ENCODE measurements at regions not wholly inside any gene's neighbourhood (a gene's known extent, or its start where the extent isn't known, plus 50 kb on each side); places are given as distances from the start of the nearest gene placed in this dataset.

DNA sequence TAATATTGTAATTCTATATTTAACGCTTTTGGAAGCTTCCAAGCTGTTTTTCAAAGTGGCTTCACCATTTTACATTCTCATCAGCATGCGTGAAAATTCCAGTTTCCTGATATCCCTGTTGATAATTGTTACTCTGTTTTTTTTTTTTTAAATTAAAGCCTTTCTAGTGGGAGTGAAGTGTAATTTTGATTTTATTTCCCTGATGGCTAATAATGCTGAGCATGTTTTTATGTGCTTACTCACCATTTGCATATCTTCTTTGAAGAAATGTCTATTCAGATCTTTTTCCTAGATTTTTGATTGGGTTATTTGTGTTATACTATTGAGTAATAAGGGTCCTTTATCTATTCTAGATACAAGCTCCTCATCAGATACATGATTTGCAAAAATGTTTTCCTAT lies 382.8 kb upstream of the HS6ST1 start:
- TF ChIP-seq, protein P1, sequence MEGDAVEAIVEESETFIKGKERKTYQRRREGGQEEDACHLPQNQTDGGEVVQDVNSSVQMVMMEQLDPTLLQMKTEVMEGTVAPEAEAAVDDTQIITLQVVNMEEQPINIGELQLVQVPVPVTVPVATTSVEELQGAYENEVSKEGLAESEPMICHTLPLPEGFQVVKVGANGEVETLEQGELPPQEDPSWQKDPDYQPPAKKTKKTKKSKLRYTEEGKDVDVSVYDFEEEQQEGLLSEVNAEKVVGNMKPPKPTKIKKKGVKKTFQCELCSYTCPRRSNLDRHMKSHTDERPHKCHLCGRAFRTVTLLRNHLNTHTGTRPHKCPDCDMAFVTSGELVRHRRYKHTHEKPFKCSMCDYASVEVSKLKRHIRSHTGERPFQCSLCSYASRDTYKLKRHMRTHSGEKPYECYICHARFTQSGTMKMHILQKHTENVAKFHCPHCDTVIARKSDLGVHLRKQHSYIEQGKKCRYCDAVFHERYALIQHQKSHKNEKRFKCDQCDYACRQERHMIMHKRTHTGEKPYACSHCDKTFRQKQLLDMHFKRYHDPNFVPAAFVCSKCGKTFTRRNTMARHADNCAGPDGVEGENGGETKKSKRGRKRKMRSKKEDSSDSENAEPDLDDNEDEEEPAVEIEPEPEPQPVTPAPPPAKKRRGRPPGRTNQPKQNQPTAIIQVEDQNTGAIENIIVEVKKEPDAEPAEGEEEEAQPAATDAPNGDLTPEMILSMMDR (IDR thresholded peaks at IDR 0.05; ENCODE audit: low read depth, low read length, poor library complexity, severe bottlenecking): no peak
- TF ChIP-seq EZH2phosphoT487 (IDR thresholded peaks at IDR 0.05; ENCODE audit: borderline replicate concordance, low read length): no peak

Data from DOHH2 (cell line).